Activated naive CD8-positive, alpha-beta T cell treated with anti-CD3 and anti-CD28 coated beads for 36 hours (primary cell): ENCODE measurements at regions not wholly inside any gene's neighbourhood (a gene's known extent, or its start where the extent isn't known, plus 50 kb on each side); places are given as distances from the start of the nearest gene placed in this dataset.
"Not testable (repeated sequence)": the region's sequence is repeated elsewhere in the genome, so short reads cannot be mapped to it uniquely, and the experiment has no call there.

ENCODE experiments used
- DNase-seq: peaks from one replicate; pipeline ENCODE4 v3.0.0; 2021
- H3K27ac Mint-ChIP-seq: one replicate; pipeline ENCODE4 v1.8.0; 2022; ENCODE audit warnings: mild to moderate bottlenecking, moderate library complexity, mixed read lengths
- H3K27me3 Mint-ChIP-seq: one replicate; pipeline ENCODE4 v1.8.0; 2022; ENCODE audit warnings: mild to moderate bottlenecking, mixed read lengths
- H3K36me3 Mint-ChIP-seq: one replicate; pipeline ENCODE4 v1.8.0; 2021; ENCODE audit warnings: mild to moderate bottlenecking, mixed read lengths
- H3K4me1 Mint-ChIP-seq: one replicate; pipeline ENCODE4 v1.8.0; 2021; ENCODE audit warnings: mixed read lengths
- H3K4me3 Mint-ChIP-seq: one replicate; pipeline ENCODE4 v1.8.0; 2022; ENCODE audit warnings: mild to moderate bottlenecking, moderate library complexity, mixed read lengths
- H3K9me3 Mint-ChIP-seq: one replicate; pipeline ENCODE4 v1.8.0; 2022; ENCODE audit warnings: mixed read lengths

GRCh38 chr1:220942278-220942677, 63.0 kb downstream of the HLX start:
- no peaks in the 10 kb centered on the region for H3K36me3 Mint-ChIP-seq
- no peak overlapping the region for H3K27ac Mint-ChIP-seq
- H3K4me1 Mint-ChIP-seq, result no peaks in the 10 kb centered on the region
- H3K4me3 Mint-ChIP-seq, result no peak overlapping the region
- DNase-seq, result no peak
- peaks cover 6% of the 10 kb centered on the region for H3K27me3 Mint-ChIP-seq
- H3K9me3 Mint-ChIP-seq, result no peaks in the 10 kb centered on the region

GRCh38 chr1:220942914-220943313, 63.7 kb downstream of the HLX start:
- not testable (repeated sequence) for H3K36me3 Mint-ChIP-seq, H3K27ac Mint-ChIP-seq, H3K4me3 Mint-ChIP-seq, H3K9me3 Mint-ChIP-seq, H3K4me1 Mint-ChIP-seq, DNase-seq, H3K27me3 Mint-ChIP-seq

DNA sequence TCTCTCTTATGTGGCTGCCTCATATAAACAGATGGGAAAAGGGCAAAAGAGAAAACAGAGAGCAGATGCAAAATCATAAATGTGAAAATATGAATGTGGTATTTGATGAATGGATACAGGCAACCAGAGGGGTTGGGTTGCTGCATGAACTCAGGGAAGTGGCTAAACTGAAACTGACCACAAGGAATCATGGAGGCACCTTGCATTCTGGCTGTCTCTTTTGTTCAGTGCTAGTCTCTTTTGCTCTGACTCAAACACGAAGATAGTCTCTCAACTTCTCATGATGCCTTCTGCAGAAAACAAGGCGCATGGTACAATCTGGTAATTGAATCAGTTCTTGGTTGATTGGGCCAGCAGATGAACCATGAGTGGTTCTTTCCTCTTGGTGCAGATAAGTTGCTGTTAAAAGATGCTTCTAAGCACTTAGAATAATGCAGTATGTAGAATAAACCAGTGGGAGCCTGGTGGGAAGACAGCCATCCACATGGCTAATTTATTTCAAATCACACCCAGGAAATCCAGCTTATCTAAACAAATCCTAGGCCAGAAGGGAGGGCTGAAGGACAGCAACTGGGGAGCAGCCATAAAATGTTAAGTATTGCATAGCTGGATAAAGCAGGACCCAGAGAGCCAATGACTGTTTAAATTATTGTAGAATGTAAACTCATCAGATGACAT, 64.2 kb downstream of the HLX start:
- Mint-ChIP-seq H3K27ac (no peak overlapping the region), H3K27me3 (peaks cover 11% of the 10 kb centered on the region), H3K9me3 (no peaks in the 10 kb centered on the region), H3K4me1 (no peaks in the 10 kb centered on the region), H3K36me3 (no peaks in the 10 kb centered on the region), H3K4me3 (no peak overlapping the region)
- no peak for DNase-seq

- Mint-ChIP-seq H3K27ac (no peak overlapping the region), H3K36me3 (peaks cover 4% of the 10 kb centered on the region), H3K4me3 (no peak overlapping the region), H3K9me3 (peaks cover 8% of the 10 kb centered on the region), H3K27me3 (peaks cover 8% of the 10 kb centered on the region), H3K4me1 (no peaks in the 10 kb centered on the region)
- no peak for DNase-seq
These were observed 71.3 kb downstream of the HLX start for GRCh38 chr1:220950576-220950975.

DNA sequence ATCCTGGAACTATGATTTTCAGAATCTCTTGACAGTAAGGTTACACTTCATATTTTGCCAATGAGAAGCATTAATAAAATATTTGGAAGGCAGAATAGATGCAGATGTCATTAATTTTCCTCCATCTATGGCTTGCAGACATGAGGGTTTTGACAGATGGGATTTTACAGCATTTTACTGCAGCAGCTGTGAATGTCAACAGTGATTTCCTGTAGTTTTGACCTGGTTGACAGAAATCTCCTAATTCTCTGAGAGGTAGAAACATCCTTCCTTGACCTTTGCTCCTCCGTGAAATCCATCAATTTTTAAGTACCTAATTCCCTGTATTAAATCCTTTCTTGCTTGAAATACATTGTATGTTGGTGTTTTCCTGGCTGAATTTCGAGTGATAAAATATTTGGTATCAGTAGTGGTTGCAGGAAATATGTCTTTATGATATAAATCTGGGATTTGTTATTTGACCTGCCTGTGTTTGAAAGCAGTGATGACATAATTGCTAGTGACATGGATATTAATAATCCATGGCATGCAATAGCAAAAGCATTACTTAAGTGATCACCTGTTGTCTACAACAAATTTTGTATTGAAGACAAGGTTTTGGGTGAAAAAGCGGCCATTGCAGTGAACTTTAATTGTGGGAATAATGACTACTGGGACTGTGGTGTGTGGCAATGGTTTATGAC, 73.9 kb downstream of the HLX start:
- Mint-ChIP-seq H3K4me3 (no peak overlapping the region), H3K36me3 (peaks cover 4% of the 10 kb centered on the region), H3K27me3 (peaks cover 3% of the 10 kb centered on the region), H3K27ac (no peak overlapping the region), H3K4me1 (no peaks in the 10 kb centered on the region), H3K9me3 (peaks cover 8% of the 10 kb centered on the region)
- no peak for DNase-seq

DNA sequence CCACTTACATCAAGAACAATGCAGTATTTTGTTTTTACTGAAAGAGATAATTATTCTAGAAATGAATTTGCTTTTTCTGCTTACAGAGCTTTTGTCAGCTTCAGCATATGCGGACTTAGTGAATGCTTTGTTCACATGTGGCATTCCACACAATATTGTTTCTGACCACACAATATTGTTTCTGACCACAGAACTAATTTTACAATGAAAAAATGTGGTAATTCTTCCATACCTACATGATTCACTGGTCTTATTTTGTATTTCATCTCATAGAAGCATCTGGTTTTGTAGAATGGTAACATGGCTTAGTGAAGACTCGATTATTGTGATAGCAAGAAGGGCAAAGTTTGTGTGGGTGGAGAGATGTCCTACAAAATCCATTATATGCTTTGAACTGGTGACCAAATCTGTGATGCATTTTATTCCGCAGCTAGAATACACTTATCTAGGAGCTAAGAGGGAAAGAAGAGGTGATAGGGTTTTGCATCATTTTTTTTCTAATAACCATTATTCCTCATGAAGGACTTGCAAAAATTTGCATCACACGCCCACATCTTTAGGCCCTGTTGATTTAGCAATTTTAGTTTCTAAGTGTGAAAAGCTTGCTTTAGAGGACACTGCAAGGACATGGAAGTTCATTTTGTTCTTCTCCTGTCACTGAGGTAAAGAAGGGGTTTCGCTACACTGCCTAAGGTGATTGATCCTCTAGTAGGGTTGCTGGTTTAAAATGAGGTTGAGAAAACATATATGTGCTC, 75.3 kb downstream of the HLX start:
- Mint-ChIP-seq H3K36me3 (peaks cover 4% of the 10 kb centered on the region), H3K27ac (no peak overlapping the region)
- no peak for DNase-seq

GRCh38 chr1:220955116-220955515, 75.9 kb downstream of the HLX start:
- DNase-seq, result no peak
- H3K4me1 Mint-ChIP-seq, result no peaks in the 10 kb centered on the region
- no peak overlapping the region for H3K27ac Mint-ChIP-seq
- peaks cover 2% of the 10 kb centered on the region for H3K9me3 Mint-ChIP-seq
- H3K36me3 Mint-ChIP-seq, result peaks cover 2% of the 10 kb centered on the region
- H3K27me3 Mint-ChIP-seq, result peaks cover 3% of the 10 kb centered on the region
- H3K4me3 Mint-ChIP-seq, result no peak overlapping the region

More for the DNA sequence above, 75.3 kb downstream of the HLX start:
- Mint-ChIP-seq H3K4me1 (no peaks in the 10 kb centered on the region), H3K9me3 (peaks cover 5% of the 10 kb centered on the region), H3K27me3 (peaks cover 3% of the 10 kb centered on the region), H3K4me3 (no peak overlapping the region)

DNA sequence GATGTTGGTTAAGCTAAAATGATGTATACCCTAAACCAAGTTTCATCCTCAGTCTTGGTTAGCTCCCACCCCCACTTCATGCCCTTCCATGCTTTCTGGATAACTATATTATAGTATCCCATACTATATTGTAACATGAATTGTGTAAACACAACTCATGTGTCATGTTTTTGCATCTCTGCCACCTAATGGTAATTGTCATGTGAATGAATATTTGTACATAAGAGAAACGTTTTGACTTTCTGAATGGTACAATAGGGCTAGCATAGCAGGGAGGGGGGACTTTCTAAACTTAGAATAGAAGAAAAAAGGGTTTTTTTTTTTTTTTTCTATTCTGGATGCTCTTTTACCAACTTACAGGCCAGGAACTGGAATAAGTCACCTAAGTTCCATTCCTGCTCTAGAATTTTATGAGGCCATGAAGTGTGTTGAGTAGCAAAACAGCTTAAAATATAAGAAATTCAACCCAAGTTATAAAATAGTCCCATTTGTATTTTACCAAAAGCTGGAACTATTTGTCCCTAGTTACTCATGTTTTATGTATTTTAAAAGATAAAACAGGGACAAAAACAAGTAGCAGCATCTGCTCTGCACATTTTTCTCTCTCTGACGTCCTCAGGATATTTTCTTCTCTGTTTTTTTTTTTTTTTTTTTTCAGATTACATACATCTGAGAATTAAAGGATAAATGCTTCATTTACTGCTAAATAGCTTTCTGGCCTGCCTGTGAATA, 77.4 kb downstream of the HLX start:
- Mint-ChIP-seq H3K9me3 (no peaks in the 10 kb centered on the region), H3K27ac (no peak overlapping the region), H3K27me3 (peaks cover 3% of the 10 kb centered on the region), H3K4me1 (no peaks in the 10 kb centered on the region), H3K4me3 (no peak overlapping the region), H3K36me3 (no peaks in the 10 kb centered on the region)
- no peak for DNase-seq

DNA sequence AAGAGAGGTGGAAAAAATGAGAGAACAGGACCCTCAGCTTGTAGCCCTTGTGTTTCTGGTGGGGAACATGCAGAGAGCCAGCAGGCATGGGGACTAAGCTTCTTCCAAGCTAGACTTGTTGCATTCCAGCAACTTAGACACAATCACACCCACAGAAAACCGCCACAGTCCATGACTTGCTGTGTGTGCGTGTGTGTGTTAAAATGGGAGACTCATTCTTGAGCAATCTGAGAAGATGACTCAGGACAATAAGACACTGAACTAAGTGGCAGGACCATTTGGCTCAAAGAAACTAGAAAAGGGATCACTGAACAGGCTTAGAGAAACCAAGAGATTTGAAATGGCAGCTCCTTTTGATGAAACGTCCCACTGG, 78.0 kb downstream of the HLX start:
- Mint-ChIP-seq H3K27me3 (peaks cover 3% of the 10 kb centered on the region), H3K4me3 (no peak overlapping the region), H3K9me3 (no peaks in the 10 kb centered on the region), H3K36me3 (no peaks in the 10 kb centered on the region), H3K4me1 (no peaks in the 10 kb centered on the region), H3K27ac (no peak overlapping the region)
- no peak for DNase-seq

DNA sequence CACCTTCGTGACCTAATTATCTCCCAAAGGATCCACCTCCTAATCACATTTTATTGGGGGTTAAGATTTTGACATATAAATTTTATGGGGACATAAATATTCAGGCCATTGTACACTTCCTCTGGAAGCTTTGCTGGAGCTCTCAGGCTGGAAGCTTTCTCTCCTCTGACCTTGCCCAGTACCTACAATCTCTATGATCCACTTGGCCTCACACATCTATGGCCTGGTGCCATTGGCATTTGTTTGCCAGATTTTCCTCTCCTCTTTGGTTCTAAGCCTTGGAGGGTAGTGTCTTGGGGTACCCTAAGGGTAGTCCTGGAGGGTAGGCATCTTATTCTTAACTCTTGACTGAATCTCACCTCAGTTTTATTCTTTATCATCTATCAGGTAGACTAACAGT, 79.0 kb downstream of the HLX start:
- H3K27me3 Mint-ChIP-seq, result no peaks in the 10 kb centered on the region
- no peak for DNase-seq
- H3K27ac Mint-ChIP-seq, result no peak overlapping the region
- no peaks in the 10 kb centered on the region for H3K4me1 Mint-ChIP-seq
- H3K4me3 Mint-ChIP-seq, result no peak overlapping the region
- no peaks in the 10 kb centered on the region for H3K36me3 Mint-ChIP-seq
- H3K9me3 Mint-ChIP-seq, result no peaks in the 10 kb centered on the region

DNA sequence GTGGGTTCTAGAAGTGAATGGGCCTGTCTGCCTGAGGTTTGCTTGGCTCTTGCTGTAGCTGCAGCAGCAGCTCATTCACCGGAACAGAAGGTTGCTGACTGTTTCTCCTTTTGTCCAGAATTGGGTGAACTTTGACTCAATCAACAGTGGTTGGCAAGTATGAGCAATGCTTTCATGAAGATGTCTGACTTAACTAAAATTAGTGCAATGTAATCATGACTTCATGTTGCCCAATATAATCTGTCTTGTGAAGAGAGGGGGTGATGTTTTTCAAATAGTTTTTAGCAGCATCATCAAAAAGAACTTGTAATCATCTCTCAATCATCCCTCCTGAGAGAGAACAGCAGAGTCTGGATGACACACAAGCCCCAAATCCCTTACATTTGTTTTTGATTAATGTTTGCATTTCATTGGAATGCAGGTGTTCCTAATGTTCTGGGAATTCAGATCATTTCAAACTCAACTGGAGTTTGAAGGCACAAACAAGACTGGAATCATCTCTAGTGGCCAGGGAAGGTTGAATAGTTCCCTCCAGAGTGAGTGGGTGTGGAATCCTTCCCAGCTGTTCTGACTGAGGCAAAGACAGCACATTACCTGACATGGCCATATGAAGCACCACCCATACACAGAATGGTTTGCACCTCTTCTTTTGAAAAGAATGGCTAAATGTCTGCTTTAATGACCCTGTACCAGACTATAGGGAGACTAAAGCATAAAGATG, 82.9 kb downstream of the HLX start:
- DNase-seq, result no peak
- Mint-ChIP-seq H3K36me3 (no peaks in the 10 kb centered on the region), H3K27ac (no peak overlapping the region), H3K27me3 (peaks cover 3% of the 10 kb centered on the region), H3K9me3 (peaks cover 4% of the 10 kb centered on the region), H3K4me3 (no peak overlapping the region), H3K4me1 (no peaks in the 10 kb centered on the region)

DNA sequence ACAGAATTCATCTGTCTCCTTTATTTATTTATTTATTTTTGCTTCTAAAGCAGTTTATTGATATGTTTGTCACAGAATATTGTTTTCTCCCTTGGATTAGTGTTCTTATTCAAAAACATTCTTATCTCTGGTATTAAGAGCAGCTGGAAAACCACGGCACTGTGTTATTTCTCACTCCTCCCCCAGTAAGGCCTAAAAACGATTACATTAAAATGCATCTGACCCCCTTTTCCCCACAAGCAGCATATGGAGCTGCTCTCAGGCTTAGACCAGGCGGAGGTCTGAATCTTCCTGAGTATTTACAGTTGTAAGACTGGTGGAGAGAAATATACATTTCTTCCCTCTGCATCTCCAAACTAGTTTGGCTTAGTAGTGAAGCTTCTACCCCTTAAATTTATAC, 86.8 kb downstream of the HLX start:
- H3K4me3 Mint-ChIP-seq, result no peak overlapping the region
- peaks cover 8% of the 10 kb centered on the region for H3K9me3 Mint-ChIP-seq
- no peaks in the 10 kb centered on the region for H3K4me1 Mint-ChIP-seq
- H3K27me3 Mint-ChIP-seq, result peaks cover 3% of the 10 kb centered on the region
- DNase-seq, result no peak
- no peak overlapping the region for H3K27ac Mint-ChIP-seq
- H3K36me3 Mint-ChIP-seq, result no peaks in the 10 kb centered on the region

GRCh38 chr1:220966473-220966872, 87.2 kb downstream of the HLX start:
- Mint-ChIP-seq H3K9me3 (peaks cover 8% of the 10 kb centered on the region), H3K4me1 (no peaks in the 10 kb centered on the region), H3K27ac (no peak overlapping the region), H3K27me3 (peaks cover 3% of the 10 kb centered on the region), H3K36me3 (no peaks in the 10 kb centered on the region), H3K4me3 (no peak overlapping the region)
- DNase-seq, result no peak

DNA sequence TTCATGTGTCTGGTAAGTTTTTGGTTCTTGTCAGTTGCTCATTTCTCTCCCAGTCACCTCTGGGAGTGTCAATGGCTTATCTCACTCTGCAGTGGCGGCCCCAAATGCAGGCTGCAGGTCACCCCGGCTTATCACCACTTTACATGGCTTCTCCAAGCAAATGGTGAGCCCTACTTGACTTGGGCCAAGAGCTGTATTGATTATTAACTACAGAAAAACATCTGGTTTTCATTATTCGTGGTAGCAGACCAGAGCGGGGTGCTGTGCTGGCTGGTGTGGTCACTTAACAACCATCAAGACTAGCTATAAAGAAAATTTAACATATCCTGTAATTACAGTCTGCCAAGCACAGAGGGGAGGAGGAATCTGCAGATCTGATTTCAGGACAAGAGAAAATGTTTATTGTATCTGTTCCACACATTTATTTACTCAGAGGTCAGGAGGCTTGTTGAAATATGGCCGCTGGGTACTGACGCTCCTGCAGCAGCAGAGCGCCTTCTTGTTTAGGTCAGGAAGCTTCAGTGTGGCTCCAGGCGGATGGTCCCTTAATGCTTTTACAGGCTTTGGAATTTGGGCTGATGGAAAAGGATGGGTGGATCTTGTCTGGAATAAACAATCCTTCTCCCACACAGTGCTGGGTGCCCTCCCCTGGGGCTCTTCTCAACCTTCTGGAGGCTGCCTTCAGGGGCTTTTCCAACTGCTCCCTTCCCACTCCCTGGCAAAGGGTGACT, 87.8 kb downstream of the HLX start:
- Mint-ChIP-seq H3K27ac (no peak overlapping the region), H3K27me3 (peaks cover 3% of the 10 kb centered on the region), H3K36me3 (no peaks in the 10 kb centered on the region)

More for the DNA sequence above, 87.8 kb downstream of the HLX start:
- DNase-seq, result no peak
- H3K4me1 Mint-ChIP-seq, result no peaks in the 10 kb centered on the region
- H3K4me3 Mint-ChIP-seq, result no peak overlapping the region
- peaks cover 8% of the 10 kb centered on the region for H3K9me3 Mint-ChIP-seq
